NCI-H1092 (cell line): ENCODE measurements at regions not wholly inside any gene's neighbourhood (a gene's known extent, or its start where the extent isn't known, plus 50 kb on each side); places are given as distances from the start of the nearest gene placed in this dataset.
"Not testable (repeated sequence)": the region's sequence is repeated elsewhere in the genome, so short reads cannot be mapped to it uniquely, and the experiment has no call there.

Source experiments
- DNase-seq: peaks from one replicate; lab custom pipeline; 2025; lab: John Stamatoyannopoulos, UW

GRCh38 chr2:66632882-66633281 lies 198.0 kb downstream of the MEIS1 start:
- not testable (repeated sequence) for DNase-seq

GRCh38 chr2:66633631-66634030 lies 198.7 kb downstream of the MEIS1 start:
- DNase-seq: no peak

GRCh38 chr2:66634784-66635183 lies 199.9 kb downstream of the MEIS1 start:
- no peak for DNase-seq

- DNase-seq: no peak
Measured at GRCh38 chr2:66641685-66642084, 206.8 kb downstream of the MEIS1 start.

GRCh38 chr2:66648081-66648480 lies 213.2 kb downstream of the MEIS1 start:
- not testable (repeated sequence) for DNase-seq

- DNase-seq: no peak
Measured at GRCh38 chr2:66649006-66649405, 214.1 kb downstream of the MEIS1 start.

GRCh38 chr2:66651295-66651694 lies 216.4 kb downstream of the MEIS1 start:
- DNase-seq: no peak

- no peak for DNase-seq
Measured at GRCh38 chr2:66660804-66661203, 225.9 kb downstream of the MEIS1 start.

GRCh38 chr2:66661253-66662173 lies 226.6 kb downstream of the MEIS1 start:
- DNase-seq: no peak

- DNase-seq: no peak
Measured at GRCh38 chr2:66665124-66665984, 230.4 kb downstream of the MEIS1 start.

- no peak for DNase-seq
Measured at GRCh38 chr2:66667301-66667700, 232.4 kb downstream of the MEIS1 start.

- DNase-seq: no peak
Measured at GRCh38 chr2:66673286-66673685, 238.4 kb downstream of the MEIS1 start.

GRCh38 chr2:66674087-66674486 lies 239.2 kb downstream of the MEIS1 start:
- DNase-seq: no peak

- no peak for DNase-seq
Measured at GRCh38 chr2:66675591-66675990, 240.7 kb downstream of the MEIS1 start.

- no peak for DNase-seq
Measured at GRCh38 chr2:66679442-66679841, 244.5 kb downstream of the MEIS1 start.

GRCh38 chr2:66682476-66682875 lies 247.6 kb downstream of the MEIS1 start:
- DNase-seq: no peak

GRCh38 chr2:66683064-66683463 lies 248.1 kb downstream of the MEIS1 start:
- no peak for DNase-seq

GRCh38 chr2:66683599-66683998 lies 248.7 kb downstream of the MEIS1 start:
- no peak for DNase-seq

- no peak for DNase-seq
Measured at GRCh38 chr2:66684289-66684688, 249.4 kb downstream of the MEIS1 start.

GRCh38 chr2:66686755-66687154 lies 251.8 kb downstream of the MEIS1 start:
- DNase-seq: no peak

GRCh38 chr2:66688951-66689350 lies 254.0 kb downstream of the MEIS1 start:
- no peak for DNase-seq

- no peak for DNase-seq
Measured at GRCh38 chr2:66689456-66690051, 254.6 kb downstream of the MEIS1 start.
